GM21723 (cell line): ENCODE measurements at regions not wholly inside any gene's neighbourhood (a gene's known extent, or its start where the extent isn't known, plus 50 kb on each side); places are given as distances from the start of the nearest gene placed in this dataset.

Source experiments
- ATAC-seq: cut with Tn5 transposase; IDR thresholded peaks from one replicate; pipeline ENCODE4 v1.9.1; 2021; ENCODE audit warnings: mild to moderate bottlenecking, moderate library complexity; ENCODE audit not compliant: unreplicated experiment

DNA sequence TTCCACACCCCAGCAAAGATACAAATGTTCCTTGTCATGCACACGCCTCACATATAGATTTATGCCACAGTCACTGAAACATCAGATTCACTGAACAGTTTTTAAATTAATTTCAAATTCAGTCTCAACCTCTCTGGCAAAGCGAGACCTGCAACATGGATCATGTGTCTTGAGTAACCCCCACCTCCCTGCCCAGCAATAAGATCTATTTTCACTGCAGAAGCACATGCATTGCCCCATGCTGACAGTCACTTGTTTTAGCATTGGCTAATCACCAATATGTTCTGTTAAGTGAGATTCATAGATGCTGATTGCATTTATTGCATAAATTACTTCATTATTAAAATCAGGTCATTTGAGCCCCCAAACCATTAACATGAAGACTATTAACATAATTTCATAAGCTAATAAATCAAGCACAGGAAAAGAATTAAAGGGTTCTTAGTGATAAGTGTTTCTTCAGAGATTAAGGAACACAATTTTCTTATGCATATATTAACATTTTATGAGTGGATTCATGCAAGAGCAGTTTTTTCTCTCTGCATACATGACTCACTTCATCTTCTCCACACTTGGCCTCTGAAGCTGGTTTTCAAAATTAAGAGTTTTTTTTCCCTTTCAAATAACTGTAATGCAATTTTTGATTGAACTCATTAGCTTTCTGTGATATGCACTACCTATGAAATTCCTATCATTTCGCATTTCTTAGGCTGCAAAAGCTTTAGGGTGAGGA, 173.2 kb upstream of the SOX4 start:
- ATAC-seq = no peak

- ATAC-seq = no peak
Measured at GRCh38 chr6:21420926-21421325, 172.6 kb upstream of the SOX4 start.

DNA sequence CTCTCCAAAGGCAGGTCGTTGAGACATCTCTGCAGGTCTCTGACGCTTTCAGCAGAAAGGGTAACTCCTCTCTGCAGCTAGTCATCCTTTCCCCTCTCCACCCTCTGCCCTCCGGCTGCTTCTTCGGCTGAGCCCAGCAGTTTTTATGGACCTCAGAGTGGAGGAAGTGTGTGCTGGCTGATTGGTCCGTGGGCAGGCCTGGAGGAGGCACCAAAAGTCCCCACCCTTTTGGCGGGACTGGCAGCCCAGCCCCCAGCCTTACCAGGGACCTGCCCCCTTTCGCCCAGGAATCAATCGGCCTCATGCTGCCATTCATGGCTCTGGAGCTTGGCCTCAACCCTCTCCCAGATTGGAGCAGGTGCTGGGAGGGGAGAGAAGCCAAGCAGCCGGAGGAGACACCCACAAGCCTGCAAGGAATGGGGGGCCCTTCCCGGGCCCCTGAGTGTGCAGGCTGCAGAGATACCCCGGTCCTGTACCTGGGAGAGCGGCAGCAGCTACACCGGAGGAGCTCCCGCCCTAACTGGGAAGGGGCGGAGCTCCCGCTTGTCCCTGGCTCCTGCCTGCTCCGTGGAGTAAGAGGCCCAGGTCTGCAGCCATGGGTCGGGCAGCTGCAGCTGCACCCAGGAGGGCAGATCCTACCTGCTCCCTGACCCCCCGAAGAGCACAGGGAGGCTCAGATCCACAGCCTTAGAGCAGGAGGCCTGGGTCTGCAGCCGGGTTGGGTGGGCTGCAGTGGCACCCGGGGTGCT, 170.3 kb upstream of the SOX4 start:
- ATAC-seq = no peak

DNA sequence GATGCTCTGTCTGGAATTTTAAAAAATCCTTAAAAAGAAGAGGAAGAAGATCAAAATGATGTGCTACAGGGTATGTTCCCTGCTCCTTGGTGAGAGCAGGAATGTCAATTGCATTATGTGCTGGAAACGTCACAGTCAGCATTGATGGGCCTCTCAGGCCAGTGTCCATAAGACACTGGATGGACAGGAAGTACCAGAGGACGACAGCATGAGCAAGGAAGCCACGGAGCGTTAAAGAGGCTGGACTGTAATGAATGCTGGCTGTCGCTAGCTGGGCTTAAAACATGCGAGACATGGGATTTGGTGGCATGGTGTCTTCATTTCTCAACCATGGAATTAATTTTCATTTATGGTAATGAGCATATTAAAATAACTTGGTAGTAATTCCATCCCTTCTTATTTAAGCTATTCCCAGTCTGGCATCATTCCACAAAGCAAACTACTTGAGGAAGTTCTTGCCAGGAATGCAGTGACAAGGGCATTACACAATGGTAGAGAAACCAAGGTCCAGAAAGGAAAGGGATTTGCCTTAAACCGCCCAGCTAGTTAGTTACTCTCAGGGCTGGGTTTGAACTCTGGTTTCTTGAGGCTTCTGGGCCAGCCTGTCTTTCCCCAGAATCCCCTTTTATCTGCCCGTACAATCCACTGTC, 166.6 kb upstream of the SOX4 start:
- ATAC-seq = no peak

- no peak for ATAC-seq
Measured at GRCh38 chr6:21429291-21429690, 164.3 kb upstream of the SOX4 start.

GRCh38 chr6:21431526-21431925, 162.0 kb upstream of the SOX4 start:
- ATAC-seq = no peak

DNA sequence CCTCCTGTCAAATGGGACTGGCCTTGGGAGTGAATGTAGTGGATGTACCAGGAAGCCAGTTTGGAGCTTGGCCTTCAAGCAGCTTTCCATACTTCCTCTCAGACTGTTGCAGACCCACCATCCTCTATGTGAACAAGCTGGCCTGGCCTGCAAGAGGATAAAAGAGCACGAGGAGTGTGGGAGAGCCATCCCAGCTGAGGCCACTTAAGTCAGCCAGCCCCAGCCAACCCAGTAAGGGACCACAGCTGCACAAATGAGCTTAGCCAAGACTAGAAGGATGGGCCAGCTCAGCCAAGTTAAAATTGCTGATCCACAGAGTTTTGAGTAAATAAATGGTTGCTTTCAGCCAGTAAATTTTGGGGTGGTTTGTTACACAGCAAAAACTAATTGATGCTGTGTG, 156.9 kb upstream of the SOX4 start:
- ATAC-seq = no peak

DNA sequence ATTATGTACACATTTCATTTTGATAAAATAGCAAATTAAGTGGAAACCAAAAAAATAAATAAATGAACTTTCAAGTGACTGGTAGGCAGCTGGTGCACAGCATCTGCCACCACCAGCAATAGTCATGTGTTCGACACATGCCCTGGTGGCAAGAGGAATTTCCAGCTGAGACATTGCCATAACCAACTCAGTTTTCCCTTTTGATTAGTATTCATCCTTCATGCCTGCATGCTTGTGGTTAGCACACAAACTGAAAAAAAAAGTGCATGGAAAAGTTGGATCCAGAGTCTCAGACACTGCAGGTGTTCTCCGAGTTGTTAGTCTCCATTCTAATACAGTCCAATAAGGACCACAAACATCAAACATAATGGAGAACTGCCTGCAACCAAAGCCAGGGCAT, 156.0 kb upstream of the SOX4 start:
- no peak for ATAC-seq

- ATAC-seq = peak; percentile 98
Measured at GRCh38 chr6:21438237-21438985, 155.1 kb upstream of the SOX4 start.

GRCh38 chr6:21438986-21439352, 154.6 kb upstream of the SOX4 start:
- ATAC-seq = peak; percentile 57

DNA sequence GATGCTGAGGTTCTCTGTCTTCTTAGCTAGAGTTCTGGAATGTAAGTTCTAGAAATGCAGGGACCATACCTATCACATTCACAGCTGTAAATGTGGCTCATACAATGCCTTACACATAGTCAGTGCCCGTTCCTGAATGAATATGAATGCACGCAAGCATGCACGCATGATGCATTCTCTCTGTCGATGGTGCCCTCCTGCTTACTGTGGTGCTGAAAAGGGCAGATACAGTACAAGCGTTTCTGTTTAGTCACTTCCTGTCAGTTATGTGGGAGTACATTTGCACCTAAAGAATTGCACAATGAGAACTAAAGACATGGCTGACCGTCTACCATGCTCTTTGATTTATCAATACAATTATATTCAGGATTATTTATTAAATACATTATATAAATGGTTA, 152.2 kb upstream of the SOX4 start:
- ATAC-seq = no peak

DNA sequence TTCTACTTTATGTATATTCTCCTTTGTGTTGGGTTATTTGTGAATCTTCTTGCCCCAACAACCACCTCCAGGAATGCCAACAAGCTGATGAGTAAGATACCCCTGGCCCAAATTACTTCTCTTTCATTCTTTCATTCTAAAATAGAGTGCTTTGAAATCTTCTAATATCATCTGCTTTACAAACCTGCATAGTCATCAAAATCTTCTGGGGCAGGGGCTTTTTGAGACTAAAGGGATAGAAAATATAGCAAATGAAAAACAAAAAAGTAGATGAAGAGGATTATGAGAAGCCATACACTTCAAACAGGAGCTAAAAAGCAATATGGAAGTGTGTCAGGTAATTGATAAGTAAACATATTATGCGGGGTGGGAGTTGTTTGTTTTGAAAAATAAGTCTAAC, 150.7 kb upstream of the SOX4 start:
- ATAC-seq = no peak

GRCh38 chr6:21444711-21445260, 148.8 kb upstream of the SOX4 start:
- no peak for ATAC-seq

DNA sequence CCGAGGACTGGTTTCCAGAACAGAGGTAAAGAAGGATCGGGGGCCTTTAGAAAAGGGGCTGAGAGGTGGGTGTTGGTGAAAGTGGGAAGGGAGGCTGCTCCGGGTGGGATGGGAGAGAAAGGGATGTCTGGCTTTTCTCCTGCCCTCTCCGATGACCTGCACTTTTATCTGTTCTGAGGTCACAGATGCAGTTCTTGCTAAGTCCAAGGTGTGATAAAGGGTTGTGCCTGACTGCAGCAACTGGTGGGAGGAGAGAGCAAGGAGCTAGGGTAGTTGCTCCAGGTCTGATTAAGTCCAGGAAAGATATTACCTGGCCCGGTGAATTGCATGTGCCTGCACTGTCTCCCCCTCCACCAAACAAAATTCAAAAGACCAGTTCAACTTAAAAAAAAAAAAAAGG, 145.6 kb upstream of the SOX4 start:
- no peak for ATAC-seq

- no peak for ATAC-seq
Measured at GRCh38 chr6:21448485-21449109, 145.0 kb upstream of the SOX4 start.

- no peak for ATAC-seq
Measured at GRCh38 chr6:21450149-21450548, 143.4 kb upstream of the SOX4 start.

GRCh38 chr6:21450628-21451027, 142.9 kb upstream of the SOX4 start:
- no peak for ATAC-seq

- ATAC-seq = no peak
Measured at GRCh38 chr6:21451546-21452013, 142.0 kb upstream of the SOX4 start.

- no peak for ATAC-seq
Measured at GRCh38 chr6:21454262-21454661, 139.3 kb upstream of the SOX4 start.

GRCh38 chr6:21455071-21455470, 138.5 kb upstream of the SOX4 start:
- no peak for ATAC-seq

DNA sequence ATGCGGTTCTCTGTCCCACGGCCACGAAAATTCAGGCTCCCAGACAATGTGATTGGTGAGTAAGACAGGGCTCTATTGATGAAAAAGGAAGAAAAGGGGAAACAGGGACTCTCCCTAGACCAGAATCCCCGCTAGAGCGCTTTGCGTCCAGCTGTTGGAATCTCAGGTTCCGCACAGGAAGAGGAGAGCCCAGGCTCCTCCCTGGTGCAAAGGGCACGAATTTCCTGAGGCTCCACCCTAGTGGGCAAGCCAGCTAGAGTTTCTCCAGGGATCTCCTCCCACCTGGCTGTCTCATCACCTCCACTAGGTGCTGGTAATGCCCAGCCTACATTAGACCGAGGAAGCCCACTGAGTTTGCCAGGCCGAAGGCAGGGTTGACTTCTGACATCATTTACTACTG, 135.9 kb upstream of the SOX4 start:
- no peak for ATAC-seq
